Lung (tissue), 11 donors: ENCODE measurements at regions not wholly inside any gene's neighbourhood (a gene's known extent, or its start where the extent isn't known, plus 50 kb on each side); places are given as distances from the start of the nearest gene placed in this dataset.
"Not testable (repeated sequence)": the region's sequence is repeated elsewhere in the genome, so short reads cannot be mapped to it uniquely, and the experiment has no call there.

Experiments used
- ATAC-seq: fragments of 200-7000 bp; cut with Tn5 transposase; one replicate; pipeline ENCODE4 v1.9.1; 2020; ENCODE audit warnings: moderate number of reproducible peaks; ENCODE audit not compliant: insufficient read depth, low FRiP score
- DNase-seq, 3 donors: peaks; one replicate each; pipeline ENCODE4 v3.0.0-alpha.2; 2013 to 2017
- H3K27ac ChIP-seq, 2 donors: one replicate each; pipeline ENCODE4 v1.5.1; 2013; ENCODE audit warnings: mild to moderate bottlenecking in 2 of 2, moderate library complexity in 2 of 2, control low read depth in 1 of 2, inconsistent platforms in 1 of 2, low read depth in 1 of 2, low read length in 1 of 2
- H3K27me3 ChIP-seq, 3 donors: one replicate each; pipeline ENCODE4 v1.5.1; 2013; ENCODE audit warnings: low read length in 2 of 3; ENCODE audit not compliant: control insufficient read depth in 3 of 3, insufficient read depth in 3 of 3
- H3K36me3 ChIP-seq, 4 donors: one replicate each; pipeline ENCODE4 v1.5.1; 2013; ENCODE audit warnings: low read length in 4 of 4, mild to moderate bottlenecking in 1 of 4, moderate library complexity in 1 of 4; ENCODE audit not compliant: control insufficient read depth in 4 of 4, insufficient read depth in 4 of 4
- H3K4me1 ChIP-seq, 5 donors: one replicate each; pipeline ENCODE4 v1.5.1; 2013; ENCODE audit warnings: low read length in 5 of 5, mild to moderate bottlenecking in 2 of 5, moderate library complexity in 1 of 5; ENCODE audit not compliant: control insufficient read depth in 5 of 5, insufficient read depth in 5 of 5
- H3K4me3 ChIP-seq: one replicate; pipeline ENCODE4 v1.5.1; 2013; ENCODE audit warnings: mild to moderate bottlenecking, control low read depth, moderate library complexity
- H3K9ac ChIP-seq, 2 donors: one replicate each; pipeline ENCODE4 v1.5.1; 2013; ENCODE audit warnings: low read length in 2 of 2, control low read depth in 1 of 2; ENCODE audit not compliant: insufficient read depth in 1 of 2
- H3K9me3 ChIP-seq, 4 donors: one replicate each; pipeline ENCODE4 v1.5.1; 2013; ENCODE audit warnings: low read length in 3 of 4, mild to moderate bottlenecking in 1 of 4, moderate library complexity in 1 of 4; ENCODE audit not compliant: control insufficient read depth in 4 of 4, insufficient read depth in 3 of 4
- CTCF ChIP-seq: IDR thresholded peaks from 2 replicates; pipeline ENCODE4 v1.5.1; 2012; ENCODE audit warnings: mild to moderate bottlenecking; ENCODE audit errors: control extremely low read depth, extremely low read depth
- WGBS, 2 donors: extraction: QIAGEN DNeasy Blood & Tissue Kit; methylation state at CpG; one replicate each; pipeline ENCODE4 v1.1.7; 2013; 5-methylcytosine and 5-hydroxymethylcytosine counted together
- donor health status: control.
- donor health status: control.
- donor health status: Bipolar disorder and iron deficiency.
- donor health status: healthy.
- donor health status: DM: yes; HTN: yes; CAD: no.

- H3K4me1 ChIP-seq: peaks cover 0 to under 1% (median 0%) of the 10 kb centered on the region in 5 donors
These were observed 74.5 kb upstream of the MARCKS start for GRCh38 chr6:113782636-113783035.

GRCh38 chr6:113786168-113786567 is 71.0 kb upstream of the MARCKS start:
- Histone ChIP-seq H3K4me3 (no peak overlapping the region), H3K36me3 (no peaks in the 10 kb centered on the region), H3K27me3 (no peaks in the 10 kb centered on the region), H3K9me3 (no peaks in the 10 kb centered on the region), H3K27ac (no peak overlapping the region), H3K9ac (no peak overlapping the region), H3K4me1 (no peaks in the 10 kb centered on the region)
- 84 to 97% methylated on average over 2 of the region's 2 CpGs for WGBS, 2 donors
- ATAC-seq (no peak), DNase-seq (no peak)
- no peak for TF ChIP-seq CTCF

More at GRCh38 chr6:113782636-113783035, 74.5 kb upstream of the MARCKS start:
- no peak for ATAC-seq
- Histone ChIP-seq H3K27ac (no peak overlapping the region), H3K27me3 (no peaks in the 10 kb centered on the region), H3K4me3 (no peak overlapping the region), H3K9me3 (no peaks in the 10 kb centered on the region), H3K9ac (no peak overlapping the region), H3K36me3 (no peaks in the 10 kb centered on the region)
- no peak for TF ChIP-seq CTCF
- DNase-seq: no peak

GRCh38 chr6:113788586-113788985 is 68.6 kb upstream of the MARCKS start:
- TF ChIP-seq CTCF: no peak
- Histone ChIP-seq H3K4me1 (no peaks in the 10 kb centered on the region), H3K9me3 (no peaks in the 10 kb centered on the region), H3K27ac (no peak overlapping the region), H3K9ac (no peak overlapping the region), H3K27me3 (no peaks in the 10 kb centered on the region), H3K36me3 (no peaks in the 10 kb centered on the region), H3K4me3 (no peak overlapping the region)
- ATAC-seq: no peak
- no peak for DNase-seq
- 85 to 97% methylated on average over 4 of the region's 4 CpGs for WGBS, 2 donors

- not testable (repeated sequence) for H3K9me3 ChIP-seq, H3K4me1 ChIP-seq, H3K27me3 ChIP-seq, DNase-seq, ATAC-seq, H3K4me3 ChIP-seq, H3K9ac ChIP-seq, H3K27ac ChIP-seq, H3K36me3 ChIP-seq
- WGBS, 2 donors: 97% methylated on average over 4 of the region's 4 CpGs
These were observed 65.9 kb upstream of the MARCKS start for GRCh38 chr6:113791225-113791624.

- ATAC-seq, DNase-seq: not testable (repeated sequence)
These were observed 61.8 kb upstream of the MARCKS start for GRCh38 chr6:113795371-113795770.

More at GRCh38 chr6:113795371-113795770, 61.8 kb upstream of the MARCKS start:
- WGBS, 2 donors: 53 to 70% methylated on average over 4 of the region's 4 CpGs
- not testable (repeated sequence) for H3K4me1 ChIP-seq, H3K27me3 ChIP-seq, H3K36me3 ChIP-seq, H3K27ac ChIP-seq, H3K9ac ChIP-seq, H3K4me3 ChIP-seq, H3K9me3 ChIP-seq
